B cell (primary cell): ENCODE measurements at regions not wholly inside any gene's neighbourhood (a gene's known extent, or its start where the extent isn't known, plus 50 kb on each side); places are given as distances from the start of the nearest gene placed in this dataset.

ENCODE experiments used
- ATAC-seq: fragments of 200-7000 bp; cut with Tn5 transposase; one replicate; pipeline ENCODE4 v1.10.0; 2021; ENCODE audit warnings: low read depth, mild to moderate bottlenecking, moderate number of reproducible peaks, moderate library complexity
- CTCF ChIA-PET: fragments of 350-600 bp; sonication (Branson Sonifier 250); formaldehyde crosslinking; loops from one replicate; lab custom pipeline; 2021; ENCODE audit warnings: antibody characterized with exemption, inconsistent platforms; lab: Charles Lee
- POLR2A ChIA-PET: fragments of 350-600 bp; sonication (Branson Sonifier 250); formaldehyde crosslinking; loops from one replicate; lab custom pipeline; 2021; ENCODE audit warnings: antibody characterized with exemption; lab: Charles Lee
- DNase-seq: peaks from one replicate; pipeline ENCODE4 v3.0.0; 2013
- H2AFZ ChIP-seq: 2 replicates; pipeline ENCODE4 v1.6.1; 2012; ENCODE audit warnings: mild to moderate bottlenecking, low read depth, low read length; ENCODE audit not compliant: insufficient read depth, poor library complexity, severe bottlenecking
- H3K27ac ChIP-seq, 2 donors: 1 replicate in 1 of 2; 2 replicates in 1 of 2; pipeline ENCODE4 v1.5.1; 2012 to 2013; ENCODE audit warnings: low read length in 2 of 2, mild to moderate bottlenecking in 2 of 2, moderate library complexity in 1 of 2
- H3K27me3 ChIP-seq, 4 experiments: fragments of 200-600 bp in 1 of 4; sonication (generic) in 1 of 4; replicated peaks in 1 of 4; 1 replicate in 2 of 4; 2 replicates in 2 of 4; pipeline versions ENCODE4 v1.6.1 to v1.7.0; 2013 to 2016; ENCODE audit warnings: low read length in 3 of 4, mild to moderate bottlenecking in 2 of 4, mixed read lengths in 1 of 4, moderate library complexity in 1 of 4; ENCODE audit not compliant: insufficient read depth in 4 of 4, control insufficient read depth in 3 of 4; ENCODE audit errors: control extremely low read depth in 1 of 4
- H3K36me3 ChIP-seq, 2 experiments: replicated peaks in 1 of 2; 1 replicate in 1 of 2; 2 replicates in 1 of 2; pipeline versions ENCODE4 v1.6.1 to v1.7.1; 2013; ENCODE audit warnings: low read length in 1 of 2; ENCODE audit not compliant: insufficient read depth in 2 of 2, control insufficient read depth in 1 of 2; ENCODE audit errors: control extremely low read depth in 1 of 2, extremely low read depth in 1 of 2
- H3K4me1 ChIP-seq, 2 donors: fragments of 200-600 bp in 1 of 2; sonication (generic) in 1 of 2; 1 replicate in 1 of 2; 2 replicates in 1 of 2; pipeline versions ENCODE4 v1.5.1 to v1.6.1; 2013 to 2017; ENCODE audit warnings: low read length in 2 of 2; ENCODE audit not compliant: control insufficient read depth in 2 of 2, insufficient read depth in 2 of 2
- H3K4me2 ChIP-seq: replicated peaks from 2 replicates; pipeline ENCODE3; 2012; ENCODE audit warnings: mild to moderate bottlenecking, low read depth, low read length; ENCODE audit not compliant: poor library complexity, severe bottlenecking
- H3K4me3 ChIP-seq, 5 experiments: fragments of 200-600 bp in 1 of 5; sonication (generic) in 1 of 5; 1 replicate in 3 of 5; 2 replicates in 2 of 5; pipeline versions ENCODE4 v1.5.1 to v1.7.0; 2011 to 2016; ENCODE audit warnings: low read length in 4 of 5, mild to moderate bottlenecking in 4 of 5, low read depth in 2 of 5, control low read depth in 1 of 5, moderate library complexity in 1 of 5; ENCODE audit not compliant: insufficient read depth in 1 of 5; ENCODE audit errors: control extremely low read depth in 1 of 5, extremely low read depth in 1 of 5
- H3K79me2 ChIP-seq: fragments of 200-600 bp; sonication (generic); one replicate; pipeline ENCODE4 v1.6.0; 2016; ENCODE audit warnings: low read length; ENCODE audit not compliant: control insufficient read depth, insufficient read depth
- H3K9ac ChIP-seq: fragments of 200-600 bp; sonication (generic); 2 replicates; pipeline ENCODE4 v1.6.1; 2017; ENCODE audit warnings: mild to moderate bottlenecking, low read length, moderate library complexity
- H3K9me3 ChIP-seq, 3 donors: one replicate each; pipeline versions ENCODE4 v1.6.1 to v1.7.1; 2013; ENCODE audit warnings: low read length in 2 of 3; ENCODE audit not compliant: control insufficient read depth in 2 of 3, insufficient read depth in 1 of 3; ENCODE audit errors: control extremely low read depth in 1 of 3
- H4K20me1 ChIP-seq: 2 replicates; pipeline ENCODE4 v1.6.0; 2012; ENCODE audit warnings: mild to moderate bottlenecking, low read length; ENCODE audit not compliant: insufficient read depth, control insufficient read depth, poor library complexity, severe bottlenecking
- H3K27ac Mint-ChIP-seq: one replicate; pipeline ENCODE4 v1.8.0; 2021; ENCODE audit warnings: mixed read lengths
- H3K27me3 Mint-ChIP-seq: one replicate; pipeline ENCODE4 v1.8.0; 2021; ENCODE audit warnings: mixed read lengths
- H3K4me1 Mint-ChIP-seq: one replicate; pipeline ENCODE4 v1.8.0; 2021; ENCODE audit warnings: mixed read lengths
- H3K4me3 Mint-ChIP-seq: one replicate; pipeline ENCODE4 v1.8.0; 2021; ENCODE audit warnings: mixed read lengths
- H3K9me3 Mint-ChIP-seq: one replicate; pipeline ENCODE4 v1.8.0; 2022; ENCODE audit warnings: mixed read lengths; ENCODE audit not compliant: insufficient read depth
- CTCF ChIP-seq: fragments of 200-600 bp; IDR thresholded peaks from one replicate; pipeline ENCODE4 v1.8.0; 2022; ENCODE audit warnings: antibody characterized with exemption, mild to moderate bottlenecking
- EZH2 ChIP-seq: IDR thresholded peaks from 2 replicates; pipeline ENCODE4 v1.6.1; 2012; ENCODE audit warnings: borderline replicate concordance, low read depth, mild to moderate bottlenecking, moderate library complexity, low read length; ENCODE audit not compliant: insufficient read depth, poor library complexity, severe bottlenecking
- WGBS: methylation state at CpG from one replicate; pipeline ENCODE4 v1.1.5; 2013; ENCODE audit warnings: missing lambda C conversion rate; ENCODE audit not compliant: insufficient coverage; 5-methylcytosine and 5-hydroxymethylcytosine counted together
- intact Hi-C: fragments of 100-400 bp; cut with micrococcal nuclease; formaldehyde crosslinking; loops from one replicate; pipeline ENCODE4 v1.10.0; 2022

GRCh38 chr15:87805117-87805820 lies 451.3 kb downstream of the NTRK3 start:
- H3K9me3 Mint-ChIP-seq = peaks cover 8% of the 10 kb centered on the region
- TF ChIP-seq EZH2 (no peak), CTCF (no peak)
- DNase-seq = no peak
- Histone ChIP-seq H3K4me1 (no peaks in the 10 kb centered on the region), H3K79me2 (no peaks in the 10 kb centered on the region), H3K4me2 (no peak overlapping the region), H4K20me1 (no peaks in the 10 kb centered on the region), H3K36me3 (no peaks in the 10 kb centered on the region), H3K27me3 (no peaks in the 10 kb centered on the region), H3K9me3 (no peaks in the 10 kb centered on the region), H2AFZ (no peak overlapping the region), H3K4me3 (no peak overlapping the region), H3K27ac (no peak overlapping the region), H3K9ac (no peak overlapping the region)
- no peak overlapping the region for H3K27ac Mint-ChIP-seq
- H3K4me3 Mint-ChIP-seq = no peak overlapping the region
- intact Hi-C loops = no loop called here
- no peak for ATAC-seq
- no peaks in the 10 kb centered on the region for H3K27me3 Mint-ChIP-seq
- H3K4me1 Mint-ChIP-seq = no peaks in the 10 kb centered on the region
- WGBS = 88% methylated on average over 3 of the region's 4 CpGs
- ChIA-PET POLR2A (no interaction called here), CTCF (no interaction called here)

- Histone ChIP-seq H3K4me2 (no peak overlapping the region), H3K36me3 (no peaks in the 10 kb centered on the region), H3K4me3 (no peak overlapping the region), H3K9me3 (no peaks in the 10 kb centered on the region), H3K4me1 (no peaks in the 10 kb centered on the region), H3K27me3 (no peaks in the 10 kb centered on the region), H3K79me2 (no peaks in the 10 kb centered on the region), H4K20me1 (no peaks in the 10 kb centered on the region), H2AFZ (no peak overlapping the region), H3K27ac (no peak overlapping the region), H3K9ac (no peak overlapping the region)
- ChIA-PET CTCF (no interaction called here), POLR2A (no interaction called here)
- Mint-ChIP-seq H3K27me3 (no peaks in the 10 kb centered on the region), H3K9me3 (peaks cover 9% of the 10 kb centered on the region), H3K4me1 (no peaks in the 10 kb centered on the region), H3K4me3 (no peak overlapping the region), H3K27ac (no peak overlapping the region)
- DNase-seq (no peak), ATAC-seq (no peak)
- TF ChIP-seq CTCF (no peak), EZH2 (no peak)
- intact Hi-C loops = no loop called here
These were observed 452.1 kb downstream of the NTRK3 start for GRCh38 chr15:87804451-87804850.
